PFSK-1 (cell line): ENCODE measurements at regions not wholly inside any gene's neighbourhood (a gene's known extent, or its start where the extent isn't known, plus 50 kb on each side); places are given as distances from the start of the nearest gene placed in this dataset.

ENCODE experiments used
- FOXP2 ChIP-seq: optimal IDR thresholded peaks from 2 replicates; pipeline ENCODE3; 2011; ENCODE audit warnings: borderline replicate concordance, control low read depth, inconsistent platforms; ENCODE audit not compliant: insufficient read depth; ENCODE audit errors: extremely low read length, extremely low read depth
- POLR2AphosphoS5 ChIP-seq: IDR thresholded peaks from 2 replicates; pipeline ENCODE4 v1.6.1; 2012; ENCODE audit warnings: low read depth, mild to moderate bottlenecking, control low read depth, low read length, moderate library complexity
- SIN3A ChIP-seq: IDR thresholded peaks from 2 replicates; pipeline ENCODE4 v1.6.1; 2012; ENCODE audit warnings: mild to moderate bottlenecking, low read length, moderate library complexity, borderline replicate concordance; ENCODE audit not compliant: insufficient read depth
- TAF1 ChIP-seq: IDR thresholded peaks from 2 replicates; pipeline ENCODE4 v1.6.1; 2012; ENCODE audit warnings: low read length, control low read depth, borderline replicate concordance; ENCODE audit not compliant: insufficient read depth
- TF ChIP-seq, protein P1 (sequence below), 2 experiments: IDR thresholded peaks; 2 replicates each; pipeline versions ENCODE4 v1.6.1 to v1.8.0; 2011 to 2012; ENCODE audit warnings: low read depth in 2 of 2, low read length in 2 of 2, control low read depth in 1 of 2, inconsistent platforms in 1 of 2, mild to moderate bottlenecking in 1 of 2, moderate library complexity in 1 of 2; ENCODE audit not compliant: insufficient read depth in 1 of 2

DNA sequence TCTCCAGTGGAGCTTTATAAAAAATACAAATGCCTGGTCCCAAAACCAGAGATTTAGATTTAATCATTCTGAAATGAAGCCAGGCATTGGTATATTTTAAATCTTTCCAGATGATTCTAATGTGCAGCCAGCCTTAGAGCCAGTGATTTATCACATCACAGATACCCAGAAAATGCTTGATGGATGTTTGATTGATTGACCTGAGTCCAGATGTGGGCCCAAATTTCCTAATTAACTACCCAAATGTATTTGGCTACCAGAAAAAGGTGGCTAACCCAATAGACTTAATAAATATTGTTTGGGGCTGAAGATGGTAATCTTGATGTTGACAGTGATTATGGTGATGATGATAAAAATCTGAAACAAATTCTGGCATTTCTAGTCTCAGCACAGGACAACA, 93.1 kb downstream of the ABCC12 start:
- TF ChIP-seq TAF1 (no peak), POLR2AphosphoS5 (no peak), SIN3A (no peak), FOXP2 (no peak)
- TF ChIP-seq, protein P1, sequence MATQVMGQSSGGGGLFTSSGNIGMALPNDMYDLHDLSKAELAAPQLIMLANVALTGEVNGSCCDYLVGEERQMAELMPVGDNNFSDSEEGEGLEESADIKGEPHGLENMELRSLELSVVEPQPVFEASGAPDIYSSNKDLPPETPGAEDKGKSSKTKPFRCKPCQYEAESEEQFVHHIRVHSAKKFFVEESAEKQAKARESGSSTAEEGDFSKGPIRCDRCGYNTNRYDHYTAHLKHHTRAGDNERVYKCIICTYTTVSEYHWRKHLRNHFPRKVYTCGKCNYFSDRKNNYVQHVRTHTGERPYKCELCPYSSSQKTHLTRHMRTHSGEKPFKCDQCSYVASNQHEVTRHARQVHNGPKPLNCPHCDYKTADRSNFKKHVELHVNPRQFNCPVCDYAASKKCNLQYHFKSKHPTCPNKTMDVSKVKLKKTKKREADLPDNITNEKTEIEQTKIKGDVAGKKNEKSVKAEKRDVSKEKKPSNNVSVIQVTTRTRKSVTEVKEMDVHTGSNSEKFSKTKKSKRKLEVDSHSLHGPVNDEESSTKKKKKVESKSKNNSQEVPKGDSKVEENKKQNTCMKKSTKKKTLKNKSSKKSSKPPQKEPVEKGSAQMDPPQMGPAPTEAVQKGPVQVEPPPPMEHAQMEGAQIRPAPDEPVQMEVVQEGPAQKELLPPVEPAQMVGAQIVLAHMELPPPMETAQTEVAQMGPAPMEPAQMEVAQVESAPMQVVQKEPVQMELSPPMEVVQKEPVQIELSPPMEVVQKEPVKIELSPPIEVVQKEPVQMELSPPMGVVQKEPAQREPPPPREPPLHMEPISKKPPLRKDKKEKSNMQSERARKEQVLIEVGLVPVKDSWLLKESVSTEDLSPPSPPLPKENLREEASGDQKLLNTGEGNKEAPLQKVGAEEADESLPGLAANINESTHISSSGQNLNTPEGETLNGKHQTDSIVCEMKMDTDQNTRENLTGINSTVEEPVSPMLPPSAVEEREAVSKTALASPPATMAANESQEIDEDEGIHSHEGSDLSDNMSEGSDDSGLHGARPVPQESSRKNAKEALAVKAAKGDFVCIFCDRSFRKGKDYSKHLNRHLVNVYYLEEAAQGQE (IDR thresholded peaks at IDR 0.05; ENCODE audit: insufficient read depth in 1 of 2, low read depth in 2 of 2, low read length in 2 of 2): no peak

DNA sequence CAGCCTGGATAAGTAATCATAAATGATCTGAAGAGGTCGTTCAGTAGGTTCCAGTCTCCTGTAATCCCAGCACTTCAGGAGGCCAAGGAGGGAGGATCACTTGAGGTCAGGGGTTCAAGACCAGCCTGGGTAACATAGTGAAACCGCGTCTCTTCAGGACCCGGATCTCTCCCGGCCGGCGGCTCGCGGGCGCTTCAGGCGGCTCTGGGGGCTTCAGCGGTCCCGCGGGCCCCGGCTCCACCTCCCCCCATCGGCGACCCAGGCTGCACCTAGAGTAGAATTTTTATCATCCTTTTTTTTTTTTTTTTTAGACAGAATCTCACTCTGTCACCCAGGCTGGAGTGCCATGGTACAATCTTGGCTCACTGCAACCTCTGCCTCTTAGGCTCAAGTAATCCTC, 95.9 kb downstream of the ABCC12 start:
- TF ChIP-seq TAF1 (no peak), SIN3A (no peak), POLR2AphosphoS5 (no peak)
- TF ChIP-seq, protein P1 (IDR thresholded peaks at IDR 0.05; ENCODE audit: insufficient read depth in 1 of 2, low read depth in 2 of 2, low read length in 2 of 2): no peak

DNA sequence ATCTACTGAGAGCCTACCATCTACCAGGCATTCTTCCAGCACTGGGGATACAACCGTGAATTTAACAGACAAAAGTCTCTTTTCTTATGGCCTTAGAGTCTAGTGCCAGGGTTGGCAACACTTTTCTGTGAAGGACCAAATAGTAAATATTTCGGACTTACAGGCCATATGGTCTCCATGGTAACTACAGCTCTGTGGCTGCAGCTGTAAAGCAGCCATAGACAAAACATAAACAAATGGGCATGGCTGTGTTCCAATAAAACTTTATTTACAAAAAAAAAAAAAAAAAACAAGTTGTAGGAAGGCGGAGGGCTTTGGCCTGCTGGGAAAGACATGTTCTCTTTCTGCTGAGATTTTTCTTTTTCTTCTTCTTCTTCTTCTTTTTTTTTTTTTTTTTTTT, 98.7 kb downstream of the ABCC12 start:
- TF ChIP-seq POLR2AphosphoS5: no peak
- TF ChIP-seq TAF1: no peak
- TF ChIP-seq SIN3A: no peak
- TF ChIP-seq FOXP2: no peak
- TF ChIP-seq, protein P1 (IDR thresholded peaks at IDR 0.05; ENCODE audit: insufficient read depth in 1 of 2, low read depth in 2 of 2, low read length in 2 of 2): no peak

DNA sequence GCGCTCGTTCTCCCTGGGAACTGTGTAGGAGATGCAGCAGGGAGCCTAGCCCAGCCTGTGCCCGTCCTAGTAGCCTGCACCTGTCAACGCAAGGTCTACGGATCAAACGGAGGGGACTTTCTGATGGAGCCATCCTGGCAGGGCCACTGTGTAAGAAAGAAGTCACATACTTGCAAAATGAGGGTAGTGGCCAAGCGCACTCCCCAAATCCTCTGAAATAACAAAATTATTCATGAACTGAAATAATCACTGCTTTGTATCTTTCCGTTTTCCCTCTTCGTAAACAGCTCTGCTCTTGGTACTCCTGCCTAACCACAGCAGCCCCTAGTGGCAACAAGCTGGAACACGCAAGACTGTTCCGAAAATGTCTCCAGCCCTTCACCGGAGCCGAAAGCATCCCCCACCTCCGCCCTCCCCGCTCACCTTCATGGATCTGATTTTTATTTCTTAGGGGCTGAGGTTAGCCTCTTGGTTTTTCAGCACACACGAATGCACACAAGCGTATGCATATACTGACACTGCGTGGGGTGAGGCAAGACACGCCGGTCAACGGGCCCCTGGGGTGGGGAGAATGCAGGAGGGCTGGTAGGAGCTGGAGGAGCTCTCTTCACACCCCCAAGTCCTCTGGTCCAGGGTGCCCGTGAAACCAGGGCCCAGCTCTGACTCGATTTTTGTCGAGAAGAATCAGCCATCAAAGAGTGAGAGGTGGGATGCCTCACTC, 100.8 kb downstream of the ABCC12 start:
- TF ChIP-seq TAF1 (no peak), POLR2AphosphoS5 (no peak), FOXP2 (no peak), SIN3A (no peak)
- TF ChIP-seq, protein P1 (IDR thresholded peaks at IDR 0.05; ENCODE audit: insufficient read depth in 1 of 2, low read depth in 2 of 2, low read length in 2 of 2): no peak

DNA sequence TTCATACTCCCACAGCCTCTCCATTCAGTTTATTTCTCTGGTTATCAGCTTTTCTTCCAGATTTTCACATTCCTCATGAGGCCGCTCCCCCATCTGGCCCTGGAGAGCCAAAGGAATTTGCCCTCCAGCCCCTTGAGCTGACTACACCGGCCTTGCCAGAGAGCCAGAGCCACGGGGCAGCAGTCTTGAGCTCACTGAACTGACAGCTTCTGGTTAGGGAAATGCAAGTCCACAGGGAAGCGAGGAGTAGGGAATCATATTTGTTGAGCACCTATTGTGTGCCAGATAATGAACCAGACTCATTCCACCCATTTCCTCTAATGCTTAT, 102.4 kb downstream of the ABCC12 start:
- TF ChIP-seq SIN3A: no peak
- TF ChIP-seq TAF1: no peak
- no peak for TF ChIP-seq FOXP2
- no peak for TF ChIP-seq POLR2AphosphoS5
- TF ChIP-seq, protein P1 (IDR thresholded peaks at IDR 0.05; ENCODE audit: insufficient read depth in 1 of 2, low read depth in 2 of 2, low read length in 2 of 2): no peak
